ENCODE measurements at regions not wholly inside any gene's neighbourhood (a gene's known extent, or its start where the extent isn't known, plus 50 kb on each side); places are given as distances from the start of the nearest gene placed in this dataset.

- H3K4me3 ChIP-seq (ENCODE audit: low read depth in 2 of 2, low read length in 2 of 2): no peak overlapping the region
- no peaks in the 10 kb centered on the region for H3K4me1 ChIP-seq (ENCODE audit: control insufficient read depth, insufficient read depth, low read length)
- BruUV-seq (replicated peaks): no TSS peak
- ChIA-PET POLR2A (no interaction called here), CTCF (no interaction called here)
- TF ChIP-seq TCF7L2 (IDR thresholded peaks at IDR 0.05; ENCODE audit: low read depth, low read length) (no peak), POLR2AphosphoS5 (IDR thresholded peaks at IDR 0.05; ENCODE audit: low read depth, low read length) (no peak), SIN3A (IDR thresholded peaks at IDR 0.05; ENCODE audit: borderline replicate concordance, insufficient read depth, low read depth, low read length) (no peak)
- TF ChIP-seq, protein P1, sequence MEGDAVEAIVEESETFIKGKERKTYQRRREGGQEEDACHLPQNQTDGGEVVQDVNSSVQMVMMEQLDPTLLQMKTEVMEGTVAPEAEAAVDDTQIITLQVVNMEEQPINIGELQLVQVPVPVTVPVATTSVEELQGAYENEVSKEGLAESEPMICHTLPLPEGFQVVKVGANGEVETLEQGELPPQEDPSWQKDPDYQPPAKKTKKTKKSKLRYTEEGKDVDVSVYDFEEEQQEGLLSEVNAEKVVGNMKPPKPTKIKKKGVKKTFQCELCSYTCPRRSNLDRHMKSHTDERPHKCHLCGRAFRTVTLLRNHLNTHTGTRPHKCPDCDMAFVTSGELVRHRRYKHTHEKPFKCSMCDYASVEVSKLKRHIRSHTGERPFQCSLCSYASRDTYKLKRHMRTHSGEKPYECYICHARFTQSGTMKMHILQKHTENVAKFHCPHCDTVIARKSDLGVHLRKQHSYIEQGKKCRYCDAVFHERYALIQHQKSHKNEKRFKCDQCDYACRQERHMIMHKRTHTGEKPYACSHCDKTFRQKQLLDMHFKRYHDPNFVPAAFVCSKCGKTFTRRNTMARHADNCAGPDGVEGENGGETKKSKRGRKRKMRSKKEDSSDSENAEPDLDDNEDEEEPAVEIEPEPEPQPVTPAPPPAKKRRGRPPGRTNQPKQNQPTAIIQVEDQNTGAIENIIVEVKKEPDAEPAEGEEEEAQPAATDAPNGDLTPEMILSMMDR (IDR thresholded peaks at IDR 0.05): no peak
- TF ChIP-seq, protein P2, sequence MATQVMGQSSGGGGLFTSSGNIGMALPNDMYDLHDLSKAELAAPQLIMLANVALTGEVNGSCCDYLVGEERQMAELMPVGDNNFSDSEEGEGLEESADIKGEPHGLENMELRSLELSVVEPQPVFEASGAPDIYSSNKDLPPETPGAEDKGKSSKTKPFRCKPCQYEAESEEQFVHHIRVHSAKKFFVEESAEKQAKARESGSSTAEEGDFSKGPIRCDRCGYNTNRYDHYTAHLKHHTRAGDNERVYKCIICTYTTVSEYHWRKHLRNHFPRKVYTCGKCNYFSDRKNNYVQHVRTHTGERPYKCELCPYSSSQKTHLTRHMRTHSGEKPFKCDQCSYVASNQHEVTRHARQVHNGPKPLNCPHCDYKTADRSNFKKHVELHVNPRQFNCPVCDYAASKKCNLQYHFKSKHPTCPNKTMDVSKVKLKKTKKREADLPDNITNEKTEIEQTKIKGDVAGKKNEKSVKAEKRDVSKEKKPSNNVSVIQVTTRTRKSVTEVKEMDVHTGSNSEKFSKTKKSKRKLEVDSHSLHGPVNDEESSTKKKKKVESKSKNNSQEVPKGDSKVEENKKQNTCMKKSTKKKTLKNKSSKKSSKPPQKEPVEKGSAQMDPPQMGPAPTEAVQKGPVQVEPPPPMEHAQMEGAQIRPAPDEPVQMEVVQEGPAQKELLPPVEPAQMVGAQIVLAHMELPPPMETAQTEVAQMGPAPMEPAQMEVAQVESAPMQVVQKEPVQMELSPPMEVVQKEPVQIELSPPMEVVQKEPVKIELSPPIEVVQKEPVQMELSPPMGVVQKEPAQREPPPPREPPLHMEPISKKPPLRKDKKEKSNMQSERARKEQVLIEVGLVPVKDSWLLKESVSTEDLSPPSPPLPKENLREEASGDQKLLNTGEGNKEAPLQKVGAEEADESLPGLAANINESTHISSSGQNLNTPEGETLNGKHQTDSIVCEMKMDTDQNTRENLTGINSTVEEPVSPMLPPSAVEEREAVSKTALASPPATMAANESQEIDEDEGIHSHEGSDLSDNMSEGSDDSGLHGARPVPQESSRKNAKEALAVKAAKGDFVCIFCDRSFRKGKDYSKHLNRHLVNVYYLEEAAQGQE (IDR thresholded peaks at IDR 0.05; ENCODE audit: insufficient read depth in 1 of 2, low read depth in 2 of 2, low read length in 1 of 2): no peak
- intact Hi-C loops (cut with micrococcal nuclease; ENCODE audit: unreplicated experiment): no loop called here
- no peaks in the 10 kb centered on the region for H3K9me3 ChIP-seq (ENCODE audit: control insufficient read depth, insufficient read depth, low read depth, low read length)
- DNase-seq (ENCODE audit: low read depth, low spot score): no peak
- no peaks in the 10 kb centered on the region for H3K36me3 ChIP-seq (ENCODE audit: control insufficient read depth, insufficient read depth, low read length)
- ATAC-seq: no peak
- in situ Hi-C loops (cut with HindIII; ENCODE audit: low pct_unique_long_range_greater_than_20kb, low sequenced_read_pairs): no loop called here
- no peaks in the 10 kb centered on the region for H3K27me3 ChIP-seq (ENCODE audit: control insufficient read depth, insufficient read depth, low read length)
- no peak overlapping the region for H3K27ac ChIP-seq (ENCODE audit: low read length)
Observed at GRCh38 chr4:176435901-176436292, 116.1 kb downstream of the SPCS3 start.

GRCh38 chr4:176436293-176436973 lies 116.7 kb downstream of the SPCS3 start:
- intact Hi-C loops (cut with micrococcal nuclease; ENCODE audit: unreplicated experiment): no loop called here
- no peak for TF ChIP-seq SIN3A (IDR thresholded peaks at IDR 0.05; ENCODE audit: borderline replicate concordance, insufficient read depth, low read depth, low read length)
- no peak for TF ChIP-seq POLR2AphosphoS5 (IDR thresholded peaks at IDR 0.05; ENCODE audit: low read depth, low read length)
- TF ChIP-seq, protein P1 (IDR thresholded peaks at IDR 0.05): no peak
- TF ChIP-seq, protein P2 (IDR thresholded peaks at IDR 0.05; ENCODE audit: insufficient read depth in 1 of 2, low read depth in 2 of 2, low read length in 1 of 2): no peak
- TF ChIP-seq TCF7L2 (IDR thresholded peaks at IDR 0.05; ENCODE audit: low read depth, low read length): no peak
- no peak overlapping the region for H3K27ac ChIP-seq (ENCODE audit: low read length)
- no peak for DNase-seq (ENCODE audit: low read depth, low spot score)
- no peaks in the 10 kb centered on the region for H3K9me3 ChIP-seq (ENCODE audit: control insufficient read depth, insufficient read depth, low read depth, low read length)
- no peaks in the 10 kb centered on the region for H3K36me3 ChIP-seq (ENCODE audit: control insufficient read depth, insufficient read depth, low read length)
- no peaks in the 10 kb centered on the region for H3K27me3 ChIP-seq (ENCODE audit: control insufficient read depth, insufficient read depth, low read length)
- ChIA-PET CTCF (no interaction called here), POLR2A (no interaction called here)
- H3K4me1 ChIP-seq (ENCODE audit: control insufficient read depth, insufficient read depth, low read length): no peaks in the 10 kb centered on the region
- BruUV-seq (replicated peaks): no TSS peak
- no peak overlapping the region for H3K4me3 ChIP-seq (ENCODE audit: low read depth in 2 of 2, low read length in 2 of 2)
- no peak for ATAC-seq
- in situ Hi-C loops (cut with HindIII; ENCODE audit: low pct_unique_long_range_greater_than_20kb, low sequenced_read_pairs): no loop called here

All from Panc1 (cell line).